PFSK-1 (cell line): ENCODE measurements at regions not wholly inside any gene's neighbourhood (a gene's known extent, or its start where the extent isn't known, plus 50 kb on each side); places are given as distances from the start of the nearest gene placed in this dataset.

Source experiments
- FOXP2 ChIP-seq: optimal IDR thresholded peaks from 2 replicates; pipeline ENCODE3; 2011; ENCODE audit warnings: borderline replicate concordance, control low read depth, inconsistent platforms; ENCODE audit not compliant: insufficient read depth; ENCODE audit errors: extremely low read length, extremely low read depth
- POLR2AphosphoS5 ChIP-seq: IDR thresholded peaks from 2 replicates; pipeline ENCODE4 v1.6.1; 2012; ENCODE audit warnings: low read depth, mild to moderate bottlenecking, control low read depth, low read length, moderate library complexity
- REST ChIP-seq, 2 experiments: IDR thresholded peaks; 2 replicates each; pipeline versions ENCODE4 v1.6.1 to v1.8.0; 2011 to 2012; ENCODE audit warnings: low read depth in 2 of 2, low read length in 2 of 2, control low read depth in 1 of 2, inconsistent platforms in 1 of 2, mild to moderate bottlenecking in 1 of 2, moderate library complexity in 1 of 2; ENCODE audit not compliant: insufficient read depth in 1 of 2
- SIN3A ChIP-seq: IDR thresholded peaks from 2 replicates; pipeline ENCODE4 v1.6.1; 2012; ENCODE audit warnings: mild to moderate bottlenecking, low read length, moderate library complexity, borderline replicate concordance; ENCODE audit not compliant: insufficient read depth
- TAF1 ChIP-seq: IDR thresholded peaks from 2 replicates; pipeline ENCODE4 v1.6.1; 2012; ENCODE audit warnings: low read length, control low read depth, borderline replicate concordance; ENCODE audit not compliant: insufficient read depth

- TF ChIP-seq SIN3A (no peak), POLR2AphosphoS5 (no peak), FOXP2 (no peak), TAF1 (no peak), REST (IDR thresholded peaks at IDR 0.05; ENCODE audit: insufficient read depth in 1 of 2, low read depth in 2 of 2, low read length in 2 of 2) (no peak)
Measured at GRCh38 chr21:16773206-16773605, 739.6 kb upstream of the CXADR start.

GRCh38 chr21:16775076-16775475 lies 737.8 kb upstream of the CXADR start:
- TF ChIP-seq SIN3A (no peak), POLR2AphosphoS5 (no peak), REST (IDR thresholded peaks at IDR 0.05; ENCODE audit: insufficient read depth in 1 of 2, low read depth in 2 of 2, low read length in 2 of 2) (no peak), TAF1 (no peak), FOXP2 (no peak)

GRCh38 chr21:16777041-16777720 lies 735.7 kb upstream of the CXADR start:
- TF ChIP-seq FOXP2 = no peak
- TF ChIP-seq POLR2AphosphoS5 = no peak
- TF ChIP-seq TAF1 = no peak
- TF ChIP-seq SIN3A = no peak
- no peak for TF ChIP-seq REST (IDR thresholded peaks at IDR 0.05; ENCODE audit: insufficient read depth in 1 of 2, low read depth in 2 of 2, low read length in 2 of 2)

- TF ChIP-seq FOXP2 (no peak), TAF1 (no peak), POLR2AphosphoS5 (no peak), SIN3A (no peak), REST (IDR thresholded peaks at IDR 0.05; ENCODE audit: insufficient read depth in 1 of 2, low read depth in 2 of 2, low read length in 2 of 2) (no peak)
Measured at GRCh38 chr21:16788584-16788983, 724.3 kb upstream of the CXADR start.

GRCh38 chr21:16789636-16790035 lies 723.2 kb upstream of the CXADR start:
- TF ChIP-seq REST (IDR thresholded peaks at IDR 0.05; ENCODE audit: insufficient read depth in 1 of 2, low read depth in 2 of 2, low read length in 2 of 2) (no peak), SIN3A (no peak), TAF1 (no peak), POLR2AphosphoS5 (no peak), FOXP2 (no peak)
